HEK293T (cell line): ENCODE measurements at regions not wholly inside any gene's neighbourhood (a gene's known extent, or its start where the extent isn't known, plus 50 kb on each side); places are given as distances from the start of the nearest gene placed in this dataset.

ENCODE experiments used
- ARNT ChIP-seq: fragments of 450-650 bp; IDR thresholded peaks from 2 replicates; pipeline ENCODE4 v1.6.1; 2017; ENCODE audit warnings: mild to moderate bottlenecking
- BHLHE40 ChIP-seq: fragments of 450-650 bp; IDR thresholded peaks from 2 replicates; pipeline ENCODE4 v1.6.1; 2016; ENCODE audit warnings: mild to moderate bottlenecking, moderate library complexity, borderline replicate concordance
- ELF4 ChIP-seq: fragments of 450-650 bp; IDR thresholded peaks from 2 replicates; pipeline ENCODE4 v1.6.1; 2017; ENCODE audit warnings: antibody characterized with exemption
- FOXA1 ChIP-seq: fragments of 450-650 bp; IDR thresholded peaks from 2 replicates; pipeline ENCODE4 v1.6.1; 2016; ENCODE audit warnings: mild to moderate bottlenecking
- FOXK2 ChIP-seq: fragments of 450-650 bp; IDR thresholded peaks from 2 replicates; pipeline ENCODE4 v1.6.1; 2016; ENCODE audit warnings: mild to moderate bottlenecking
- FOXM1 ChIP-seq: fragments of 450-650 bp; IDR thresholded peaks from 2 replicates; pipeline ENCODE4 v1.6.1; 2017; ENCODE audit warnings: mild to moderate bottlenecking, borderline replicate concordance
- SP1 ChIP-seq: fragments of 450-650 bp; IDR thresholded peaks from 2 replicates; pipeline ENCODE4 v1.6.1; 2017
- TARDBP ChIP-seq: fragments of 450-650 bp; IDR thresholded peaks from 2 replicates; pipeline ENCODE4 v1.6.1; 2016
- ZNF384 ChIP-seq: fragments of 450-650 bp; IDR thresholded peaks from 2 replicates; pipeline ENCODE4 v1.6.1; 2016

DNA sequence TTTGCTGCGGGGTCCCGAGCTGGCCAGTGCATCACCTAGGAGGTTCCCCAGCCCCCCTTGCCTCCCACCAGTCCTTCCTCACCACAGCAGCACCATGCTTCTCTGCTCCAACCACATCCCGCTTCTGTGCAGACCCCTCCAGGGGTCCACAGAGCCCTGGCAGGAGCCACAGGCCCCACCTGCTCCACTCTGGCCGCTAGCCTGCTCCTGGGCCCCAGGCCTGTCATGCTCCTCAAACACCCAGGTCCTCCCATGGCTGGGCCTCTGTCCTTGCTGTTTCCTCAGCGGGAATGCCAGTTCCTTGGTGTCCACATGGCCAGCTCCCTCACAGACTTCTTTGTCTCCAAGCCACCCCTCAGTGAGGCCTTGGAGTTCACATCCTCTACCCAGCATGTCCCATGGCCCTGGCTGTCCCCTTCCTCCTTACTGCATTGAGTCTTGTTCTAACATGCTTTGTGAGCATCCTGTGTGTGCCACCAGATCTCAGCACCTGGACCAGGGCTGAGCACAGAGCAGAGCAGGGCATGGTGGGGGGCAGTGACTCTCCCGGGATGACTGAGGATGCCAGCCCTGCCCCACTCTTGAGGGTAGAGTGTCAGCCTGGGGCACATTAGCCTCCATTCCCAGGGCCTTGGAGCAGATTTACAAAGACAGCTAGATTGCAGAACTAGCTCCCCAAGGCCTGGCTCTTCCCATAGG is 201.0 kb upstream of the HS6ST1 start:
- TF ChIP-seq ARNT (no peak), FOXA1 (no peak), ZNF384 (no peak), SP1 (no peak), FOXM1 (no peak), BHLHE40 (no peak), TARDBP (no peak), FOXK2 (no peak), ELF4 (no peak)
